ENCODE measurements at regions not wholly inside any gene's neighbourhood (a gene's known extent, or its start where the extent isn't known, plus 50 kb on each side); places are given as distances from the start of the nearest gene placed in this dataset.

DNA sequence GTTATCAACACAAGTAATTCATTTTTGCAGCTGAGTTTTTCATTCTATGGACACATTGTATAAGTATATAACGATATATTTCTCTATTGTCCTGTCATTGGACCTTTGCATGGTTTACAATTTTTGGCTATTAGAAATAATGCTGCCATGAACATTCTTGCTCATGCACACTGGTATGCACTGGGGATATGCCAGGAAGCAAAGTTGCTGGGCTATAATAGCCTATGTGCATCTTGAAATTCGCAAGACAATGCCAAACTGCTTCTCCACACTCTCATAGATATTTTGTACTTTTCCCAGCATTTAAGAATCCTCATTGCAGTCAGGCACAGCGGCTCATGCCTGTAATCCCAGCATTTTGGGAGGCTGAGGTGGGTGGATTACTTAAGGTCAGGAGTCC lies 852.6 kb upstream of the ID2 start:
- H3K9me3 Mint-ChIP-seq: peaks cover 0 to 2% (median 0%) of the 10 kb centered on the region in 7 donors
- no peaks in the 10 kb centered on the region for H3K4me1 ChIP-seq (ENCODE audit: control insufficient read depth in 1 of 2, insufficient read depth in 2 of 2, low read length in 2 of 2)
- H3K4me2 ChIP-seq (replicated peaks; ENCODE audit: extremely low read depth, low read length, poor library complexity, severe bottlenecking): no peak overlapping the region
- H4K20me1 ChIP-seq (ENCODE audit: insufficient read depth, low read length): no peaks in the 10 kb centered on the region
- H3K27ac ChIP-seq (ENCODE audit: low read depth in 1 of 2, low read length in 2 of 2): no peak overlapping the region
- DNase-seq: no peak
- no CpG with 5 or more reads among the region's 3 CpGs for WGBS (ENCODE audit: insufficient coverage)
- no peak overlapping the region for H3K9ac ChIP-seq (ENCODE audit: insufficient read depth, low read length, poor library complexity, severe bottlenecking)
- no peaks in the 10 kb centered on the region for H3K36me3 ChIP-seq (replicated peaks in 1 of 2; ENCODE audit: control insufficient read depth in 1 of 2, insufficient read depth in 2 of 2, low read length in 2 of 2)
- H3K27me3 Mint-ChIP-seq (ENCODE audit: low read depth in 3 of 3): peaks cover 0 to 4% (median 3%) of the 10 kb centered on the region in 3 donors
- H3K27me3 ChIP-seq (ENCODE audit: control insufficient read depth in 2 of 2, insufficient read depth in 2 of 2, low read length in 2 of 2): no peaks in the 10 kb centered on the region
- TF ChIP-seq, protein P1, sequence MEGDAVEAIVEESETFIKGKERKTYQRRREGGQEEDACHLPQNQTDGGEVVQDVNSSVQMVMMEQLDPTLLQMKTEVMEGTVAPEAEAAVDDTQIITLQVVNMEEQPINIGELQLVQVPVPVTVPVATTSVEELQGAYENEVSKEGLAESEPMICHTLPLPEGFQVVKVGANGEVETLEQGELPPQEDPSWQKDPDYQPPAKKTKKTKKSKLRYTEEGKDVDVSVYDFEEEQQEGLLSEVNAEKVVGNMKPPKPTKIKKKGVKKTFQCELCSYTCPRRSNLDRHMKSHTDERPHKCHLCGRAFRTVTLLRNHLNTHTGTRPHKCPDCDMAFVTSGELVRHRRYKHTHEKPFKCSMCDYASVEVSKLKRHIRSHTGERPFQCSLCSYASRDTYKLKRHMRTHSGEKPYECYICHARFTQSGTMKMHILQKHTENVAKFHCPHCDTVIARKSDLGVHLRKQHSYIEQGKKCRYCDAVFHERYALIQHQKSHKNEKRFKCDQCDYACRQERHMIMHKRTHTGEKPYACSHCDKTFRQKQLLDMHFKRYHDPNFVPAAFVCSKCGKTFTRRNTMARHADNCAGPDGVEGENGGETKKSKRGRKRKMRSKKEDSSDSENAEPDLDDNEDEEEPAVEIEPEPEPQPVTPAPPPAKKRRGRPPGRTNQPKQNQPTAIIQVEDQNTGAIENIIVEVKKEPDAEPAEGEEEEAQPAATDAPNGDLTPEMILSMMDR (IDR thresholded peaks at IDR 0.05): no peak
- H3K27ac Mint-ChIP-seq: no peak overlapping the region
- no peaks in the 10 kb centered on the region for H3K36me3 Mint-ChIP-seq
- H3K79me2 ChIP-seq (ENCODE audit: insufficient read depth, low read length): no peaks in the 10 kb centered on the region
- no peaks in the 10 kb centered on the region for H3K9me3 ChIP-seq (replicated peaks in 1 of 2; ENCODE audit: control insufficient read depth in 1 of 2, insufficient read depth in 1 of 2, low read length in 2 of 2)
- intact Hi-C loops (cut with micrococcal nuclease): no loop called here
- no peak overlapping the region for H3K4me3 Mint-ChIP-seq
- H3K4me1 Mint-ChIP-seq: no peaks in the 10 kb centered on the region
- H3K4me3 ChIP-seq (replicated peaks in 1 of 3; ENCODE audit: low read depth in 2 of 3, low read length in 3 of 3): no peak overlapping the region
- H2AFZ ChIP-seq (ENCODE audit: insufficient read depth, low read depth, low read length, poor library complexity, severe bottlenecking): no peak overlapping the region

DNA sequence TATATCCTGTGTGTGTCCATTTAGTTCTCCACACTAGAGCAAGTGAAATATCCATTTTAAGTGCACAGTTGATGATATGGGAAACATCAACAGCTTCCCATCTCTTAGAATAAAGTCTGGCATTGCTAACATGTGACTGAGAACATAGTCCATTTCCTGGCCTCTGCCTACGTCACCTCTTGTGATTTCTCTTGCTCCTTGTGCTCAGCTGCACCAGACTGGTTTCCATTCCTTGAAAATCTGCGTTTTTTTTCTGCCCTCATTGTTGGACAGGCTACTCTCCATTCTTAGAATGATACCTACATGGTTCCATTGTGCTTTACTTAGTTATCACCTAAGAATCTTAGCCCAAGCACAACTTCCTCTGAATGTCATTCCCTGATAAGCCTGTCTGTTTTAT lies 851.2 kb upstream of the ID2 start:
- WGBS (ENCODE audit: insufficient coverage): 84% methylated on average over 2 of the region's 2 CpGs
- DNase-seq: no peak
- no peak overlapping the region for H3K4me2 ChIP-seq (replicated peaks; ENCODE audit: extremely low read depth, low read length, poor library complexity, severe bottlenecking)
- H4K20me1 ChIP-seq (ENCODE audit: insufficient read depth, low read length): no peaks in the 10 kb centered on the region
- no peaks in the 10 kb centered on the region for H3K36me3 ChIP-seq (replicated peaks in 1 of 2; ENCODE audit: control insufficient read depth in 1 of 2, insufficient read depth in 2 of 2, low read length in 2 of 2)
- intact Hi-C loops (cut with micrococcal nuclease): no loop called here
- Mint-ChIP-seq H3K36me3 (no peaks in the 10 kb centered on the region), H3K4me3 (no peak overlapping the region), H3K4me1 (peaks cover 6% of the 10 kb centered on the region), H3K27ac (no peak overlapping the region), H3K9me3 (peaks cover 0 to 2% (median 0%) of the 10 kb centered on the region in 7 donors), H3K27me3 (ENCODE audit: low read depth in 3 of 3) (peaks cover 0 to 2% (median under 1%) of the 10 kb centered on the region in 3 donors)
- H3K4me3 ChIP-seq (replicated peaks in 1 of 3; ENCODE audit: low read depth in 2 of 3, low read length in 3 of 3): no peak overlapping the region
- H2AFZ ChIP-seq (ENCODE audit: insufficient read depth, low read depth, low read length, poor library complexity, severe bottlenecking): no peak overlapping the region
- H3K27me3 ChIP-seq (ENCODE audit: control insufficient read depth in 2 of 2, insufficient read depth in 2 of 2, low read length in 2 of 2): no peaks in the 10 kb centered on the region
- peaks cover 6% of the 10 kb centered on the region in 2 donors for H3K4me1 ChIP-seq (ENCODE audit: control insufficient read depth in 1 of 2, insufficient read depth in 2 of 2, low read length in 2 of 2)
- H3K9ac ChIP-seq (ENCODE audit: insufficient read depth, low read length, poor library complexity, severe bottlenecking): no peak overlapping the region
- H3K79me2 ChIP-seq (ENCODE audit: insufficient read depth, low read length): no peaks in the 10 kb centered on the region
- H3K27ac ChIP-seq (ENCODE audit: low read depth in 1 of 2, low read length in 2 of 2): no peak overlapping the region
- no peaks in the 10 kb centered on the region for H3K9me3 ChIP-seq (replicated peaks in 1 of 2; ENCODE audit: control insufficient read depth in 1 of 2, insufficient read depth in 1 of 2, low read length in 2 of 2)
- TF ChIP-seq, protein P1 (IDR thresholded peaks at IDR 0.05): no peak

Measured in CD14-positive monocyte (primary cell).